HG02759 (cell line): ENCODE measurements at regions not wholly inside any gene's neighbourhood (a gene's known extent, or its start where the extent isn't known, plus 50 kb on each side); places are given as distances from the start of the nearest gene placed in this dataset.

ENCODE experiments used
- ATAC-seq: cut with Tn5 transposase; IDR thresholded peaks from one replicate; pipeline ENCODE4 v1.9.1; 2021; ENCODE audit warnings: mild to moderate bottlenecking, moderate library complexity; ENCODE audit not compliant: unreplicated experiment

DNA sequence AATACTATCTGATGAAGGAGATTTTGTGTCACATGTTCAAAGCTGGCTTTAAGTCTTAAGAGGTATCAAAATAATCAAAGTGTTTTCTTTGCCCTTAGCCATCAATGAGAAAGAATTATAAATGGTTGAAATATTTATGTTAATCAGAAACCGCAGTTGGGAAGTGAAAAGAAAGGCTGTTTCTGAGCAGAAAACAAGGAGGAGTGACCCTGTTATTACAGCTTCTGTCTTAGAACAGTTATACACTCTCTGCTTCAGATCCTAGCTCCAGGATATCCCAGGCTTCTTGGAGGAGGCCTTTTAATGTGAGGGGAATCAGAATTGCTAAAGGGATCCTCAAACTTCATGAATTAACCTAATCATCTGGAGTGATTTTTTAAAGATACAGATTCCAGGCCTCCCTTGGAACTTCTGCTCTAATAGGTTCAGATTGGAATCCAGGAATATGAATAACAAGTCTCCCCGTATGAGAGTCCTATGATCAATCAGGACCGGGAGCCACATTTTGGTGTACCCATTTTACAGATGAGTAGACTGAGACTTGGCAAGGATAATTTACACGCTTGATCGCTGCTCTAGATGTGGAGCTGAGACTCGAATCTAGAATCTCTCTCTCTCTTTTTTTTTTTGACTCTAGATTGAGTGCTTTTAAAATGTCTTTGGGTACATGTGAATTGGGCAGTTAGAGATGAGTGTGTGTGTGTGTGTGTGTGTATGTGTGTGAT, 50.8 kb upstream of the JAG1 start:
- no peak for ATAC-seq

DNA sequence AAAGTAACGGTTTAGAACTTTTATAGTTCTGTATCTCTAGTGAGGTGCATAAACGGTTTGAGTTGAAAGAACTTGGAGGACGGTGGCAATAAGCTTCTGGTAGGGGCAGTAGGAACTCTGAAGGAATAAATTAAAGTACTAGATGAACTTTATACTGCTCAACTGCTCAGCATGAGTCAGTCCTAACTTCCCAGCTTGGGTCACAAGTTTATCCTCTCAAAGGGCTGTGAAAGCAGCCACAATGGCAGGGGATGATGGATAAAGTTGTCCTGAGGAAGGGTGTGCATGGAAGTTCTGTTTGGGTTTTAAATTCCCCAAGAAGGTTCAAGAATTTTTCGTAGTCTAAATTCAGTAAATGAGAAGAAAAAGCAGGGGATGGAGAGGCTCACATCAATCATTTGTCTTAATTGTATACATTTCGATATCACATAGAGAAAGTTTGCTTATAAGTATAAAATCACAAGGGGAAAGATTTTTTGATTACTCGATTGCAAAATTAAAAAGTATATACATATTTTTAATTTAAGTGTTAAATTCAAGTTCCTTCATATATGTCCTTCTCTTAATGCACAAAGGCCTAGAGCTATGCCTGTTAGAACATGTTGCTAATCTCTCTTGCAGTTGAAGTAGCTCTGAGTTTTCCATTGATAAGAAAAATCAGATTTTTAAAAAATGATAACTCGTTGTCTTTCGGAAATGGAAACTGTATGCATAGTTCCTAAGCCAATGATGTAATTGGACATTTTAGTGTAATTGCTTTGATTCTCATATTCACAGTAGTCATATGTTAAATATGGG, 55.3 kb upstream of the JAG1 start:
- ATAC-seq: no peak

DNA sequence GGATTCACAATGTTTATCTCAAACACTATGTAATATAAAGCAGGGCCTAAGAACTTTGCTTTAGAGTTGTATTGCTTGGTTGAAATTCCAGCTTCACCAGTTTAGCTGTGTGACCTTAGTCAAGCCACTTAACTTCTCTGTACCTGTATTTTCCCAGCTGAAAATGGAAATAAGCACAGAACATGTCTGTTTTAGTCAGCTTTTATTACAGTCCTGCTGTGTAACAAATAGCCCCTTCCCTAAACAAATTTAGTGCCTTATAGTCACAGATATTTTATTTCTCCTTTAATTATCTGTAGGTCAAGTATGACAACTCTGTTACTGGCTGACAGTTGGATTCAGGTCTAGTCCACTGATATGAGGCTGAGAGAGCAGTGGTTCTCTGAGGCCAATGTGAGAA, 56.0 kb upstream of the JAG1 start:
- no peak for ATAC-seq

DNA sequence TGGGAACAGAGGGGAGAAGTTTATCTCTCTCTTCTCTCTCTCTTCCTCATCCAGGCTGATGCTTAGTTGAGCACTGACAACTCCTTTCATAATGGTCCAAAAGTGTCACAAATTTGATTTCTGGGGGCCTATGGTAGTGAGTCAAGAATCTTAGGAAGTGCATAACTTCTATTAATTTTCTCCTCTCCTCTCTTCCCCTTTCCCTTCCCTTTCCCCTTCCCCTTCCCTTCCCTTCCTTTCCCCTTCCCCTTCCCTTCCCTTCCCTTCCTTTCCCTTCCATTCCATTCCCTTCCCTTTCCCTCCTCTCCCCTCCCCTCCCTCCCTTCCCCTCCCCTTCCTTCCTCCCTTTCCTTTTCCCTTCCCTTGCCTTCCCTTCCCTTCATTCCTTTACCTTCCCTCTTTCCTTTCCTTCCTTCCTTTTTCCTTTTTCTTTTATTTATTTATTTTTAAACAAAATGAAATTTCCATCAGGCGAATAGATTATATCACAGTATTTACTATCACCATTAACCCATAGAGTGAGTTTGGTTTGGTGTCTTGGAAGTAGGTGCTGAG, 56.9 kb upstream of the JAG1 start:
- ATAC-seq: no peak

DNA sequence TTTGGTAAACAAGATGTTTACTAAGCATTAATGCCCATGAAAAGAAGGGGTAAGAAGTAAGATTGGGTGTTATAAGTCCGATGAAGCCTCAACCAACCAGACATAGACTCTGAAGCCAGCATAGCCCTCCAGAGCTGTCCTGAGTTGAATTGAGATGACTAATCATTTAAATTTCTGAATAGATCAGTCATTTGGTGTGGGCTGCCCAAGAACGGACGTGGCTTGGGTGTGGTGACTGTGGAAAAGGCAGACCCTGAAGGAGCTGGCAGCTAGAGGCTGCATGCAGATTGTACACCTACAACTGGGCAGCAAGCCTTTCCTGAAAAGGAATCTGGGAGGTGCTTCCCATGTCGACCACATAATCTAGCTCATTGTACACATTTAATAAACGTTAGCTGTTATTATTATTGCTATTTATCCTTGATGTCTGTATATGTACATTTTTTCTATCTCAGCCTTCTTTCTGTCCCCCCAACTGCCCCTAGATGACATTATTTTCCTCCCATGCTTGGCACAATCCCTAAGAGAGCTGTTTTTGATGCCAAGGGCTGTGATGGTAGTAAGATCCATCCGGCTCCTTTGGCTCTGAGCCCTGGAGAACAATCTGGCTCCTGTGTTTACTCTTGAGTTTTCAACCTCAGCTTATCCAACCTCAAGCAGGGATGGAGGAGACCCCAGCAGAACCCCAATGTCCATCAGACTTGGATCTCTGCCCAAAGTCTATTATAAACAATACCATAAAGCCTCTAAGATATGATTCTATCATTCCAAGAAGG, 57.6 kb upstream of the JAG1 start:
- no peak for ATAC-seq

DNA sequence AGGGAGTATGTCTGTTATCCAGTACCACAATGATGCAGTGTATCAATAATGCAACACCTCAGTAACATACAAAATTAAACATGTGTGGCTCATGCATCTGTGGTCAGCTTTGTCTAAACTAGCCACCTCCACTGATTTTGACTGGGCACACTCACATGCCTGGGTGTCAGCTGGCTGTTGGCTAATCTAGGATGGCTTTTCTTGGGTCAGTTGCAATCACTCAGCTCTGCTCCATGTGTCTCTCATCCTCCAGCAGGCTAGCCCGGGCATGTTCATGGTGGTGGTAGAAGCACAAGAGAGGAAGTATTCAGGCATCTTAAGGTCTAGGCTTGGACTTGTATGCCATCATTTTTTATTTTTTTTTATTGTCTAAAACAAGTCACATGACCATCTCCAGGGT, 59.3 kb upstream of the JAG1 start:
- no peak for ATAC-seq

DNA sequence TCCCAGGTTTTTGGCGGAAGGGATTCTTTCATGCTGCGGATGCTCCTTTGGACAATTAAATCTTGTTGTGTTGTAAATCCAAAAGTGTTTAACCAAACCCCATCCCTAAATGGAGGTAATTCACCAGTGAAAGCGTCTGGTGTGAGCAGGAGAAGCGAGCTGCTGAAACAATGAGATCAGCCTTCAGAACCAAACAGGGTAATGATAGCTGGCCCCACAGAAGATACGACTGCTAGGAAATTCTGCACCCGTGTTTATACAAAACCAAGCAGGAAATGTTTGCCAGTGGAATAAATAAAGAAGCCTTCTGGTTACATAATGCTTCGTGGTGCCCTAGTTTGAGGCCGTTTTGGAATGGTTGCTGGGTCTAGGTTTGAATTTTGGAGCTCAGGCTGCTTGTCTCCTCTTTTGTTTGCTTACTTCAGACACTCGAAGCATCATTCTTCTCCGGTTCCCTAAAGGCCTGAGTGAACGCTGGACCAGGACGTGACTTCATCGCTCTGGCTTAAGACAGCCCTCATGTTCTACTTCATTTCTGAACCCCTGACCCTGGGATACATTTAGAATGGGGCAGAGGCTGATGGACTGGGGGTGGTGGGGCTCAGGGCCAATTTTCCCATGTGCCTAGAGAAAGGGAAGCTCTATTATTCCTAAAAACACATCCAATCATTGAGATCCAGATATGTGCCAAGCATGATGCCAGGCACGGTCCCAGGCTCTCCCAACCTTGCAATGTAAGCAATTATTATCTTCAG, 61.6 kb upstream of the JAG1 start:
- ATAC-seq: no peak

DNA sequence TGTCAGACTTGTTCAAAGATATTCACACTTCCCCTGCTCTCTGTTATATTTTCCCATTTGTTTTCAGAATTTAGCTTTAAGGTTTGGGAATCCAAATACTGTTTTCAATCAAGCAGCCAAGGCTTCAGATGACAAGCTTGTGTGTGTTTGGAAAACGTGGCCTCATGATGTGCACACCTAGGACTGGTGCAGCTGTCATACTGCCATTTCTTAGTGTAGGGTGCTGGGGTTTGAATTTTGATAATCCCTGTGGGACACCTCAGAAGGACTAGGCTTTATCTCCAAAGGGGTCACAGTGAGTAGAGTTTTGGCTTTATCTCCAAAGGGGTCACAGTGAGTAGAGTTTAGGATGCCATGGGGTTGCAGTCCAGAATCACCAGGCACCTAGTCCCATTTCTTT, 65.3 kb upstream of the JAG1 start:
- ATAC-seq: no peak

DNA sequence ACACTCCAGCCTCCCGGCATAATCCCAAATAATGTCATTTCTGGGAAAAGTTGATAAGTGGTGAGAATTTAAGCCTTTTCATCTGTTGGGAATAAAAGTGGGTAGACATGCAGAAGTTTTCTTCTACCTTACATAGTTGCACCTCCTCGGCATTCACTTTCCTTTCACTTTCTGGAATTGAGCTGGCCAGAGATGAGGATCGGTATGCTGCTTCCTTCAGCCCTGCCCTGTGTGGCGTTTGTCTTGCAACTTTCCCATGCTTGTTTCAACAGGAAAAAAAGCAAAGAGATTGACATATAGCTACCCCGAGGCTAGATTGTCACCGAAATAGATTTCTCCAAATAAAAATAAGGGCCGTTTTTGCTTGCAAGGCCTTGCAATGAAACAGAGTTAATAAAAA, 65.8 kb upstream of the JAG1 start:
- ATAC-seq: no peak

DNA sequence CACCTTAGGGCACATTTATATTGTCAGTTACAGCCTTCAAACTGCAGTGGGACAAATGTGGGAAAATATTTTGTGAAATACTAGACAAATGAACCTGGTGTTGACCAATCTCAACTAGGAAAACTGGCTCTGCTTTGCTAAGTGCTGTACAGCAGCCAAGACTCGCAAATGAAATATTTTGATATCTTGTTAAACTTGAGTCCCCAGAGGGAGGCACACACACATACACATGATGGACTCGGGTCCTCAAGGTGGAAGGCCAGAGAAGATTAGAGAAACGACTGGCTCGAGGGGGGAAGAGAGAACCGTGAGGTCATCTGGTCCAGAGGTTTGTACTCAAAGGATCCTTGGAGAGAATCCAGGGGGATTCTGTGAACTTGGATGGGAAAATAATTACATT, 67.3 kb upstream of the JAG1 start:
- no peak for ATAC-seq

DNA sequence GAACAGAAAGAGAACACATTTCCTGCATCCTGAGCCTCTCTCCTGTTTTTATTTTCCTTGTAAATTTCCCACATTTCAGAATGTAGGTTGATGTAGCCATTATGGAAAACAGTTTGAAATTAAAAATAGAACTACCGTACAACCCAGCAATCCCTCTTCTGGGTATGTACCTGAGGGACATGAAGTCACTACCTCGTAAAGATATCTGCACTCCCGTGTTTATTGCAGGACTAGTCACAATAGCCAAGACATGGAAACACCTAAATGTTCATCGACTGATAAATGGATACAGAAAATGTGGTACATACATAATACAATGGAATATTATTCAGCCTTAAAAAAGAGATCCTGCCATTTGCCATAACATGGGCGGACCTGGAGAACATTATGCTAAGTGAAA, 72.0 kb upstream of the JAG1 start:
- ATAC-seq: no peak

DNA sequence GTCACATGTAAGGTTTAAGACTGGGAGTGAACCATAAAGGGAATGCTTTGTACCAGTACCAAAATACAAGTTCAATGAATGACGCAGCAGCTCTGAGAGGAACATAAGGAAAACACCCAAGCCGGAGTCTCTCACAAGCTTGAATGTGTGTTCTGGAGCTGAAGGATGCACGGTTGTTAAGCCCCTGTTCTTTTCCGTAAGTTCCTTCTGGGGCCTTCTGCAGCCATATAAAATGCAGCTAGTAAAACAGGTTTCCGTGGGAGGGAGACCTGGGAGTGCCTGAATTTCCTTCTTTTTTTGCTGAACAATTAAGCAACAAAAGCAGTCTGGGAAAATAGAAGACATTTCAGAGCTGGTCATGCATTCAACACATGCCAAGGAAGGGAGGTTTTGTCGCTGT, 73.2 kb upstream of the JAG1 start:
- ATAC-seq: no peak

DNA sequence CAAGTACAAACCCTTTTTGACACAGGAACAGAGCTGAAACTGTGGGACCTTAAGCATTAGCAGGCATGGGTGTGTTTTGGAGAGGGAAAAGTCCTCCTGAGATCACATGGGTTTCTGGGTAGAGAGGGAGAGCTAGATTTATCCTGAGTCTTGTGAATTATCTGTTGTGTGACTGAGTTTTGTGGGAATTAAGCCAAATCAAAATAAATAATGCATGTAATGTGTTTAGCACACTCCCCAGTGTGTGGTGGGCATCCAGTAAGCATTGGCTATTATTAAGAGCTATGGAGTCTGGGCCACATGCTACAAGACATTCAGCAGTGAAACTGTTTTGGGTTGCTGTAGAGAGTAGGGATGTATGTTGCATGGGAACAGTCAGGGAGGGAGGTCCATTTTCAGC, 75.3 kb upstream of the JAG1 start:
- no peak for ATAC-seq

DNA sequence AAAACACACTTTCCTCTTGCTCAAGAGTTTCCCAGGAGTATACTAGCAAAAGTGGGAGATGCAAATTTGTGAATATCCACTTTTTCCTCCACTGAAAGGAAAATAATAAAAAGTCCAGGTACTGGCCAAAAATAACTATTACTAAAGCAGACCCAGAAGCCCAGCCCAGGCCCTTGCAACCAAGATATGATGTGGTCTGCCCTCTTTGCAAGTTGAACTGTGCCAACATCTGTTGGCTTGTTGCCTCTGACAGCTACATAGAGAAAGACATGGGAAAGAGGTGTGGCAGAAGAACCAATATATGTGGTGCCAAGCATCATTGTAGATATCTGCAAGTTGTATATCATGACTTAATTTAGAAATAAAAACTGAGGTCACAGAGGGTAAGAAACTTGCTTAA, 78.4 kb upstream of the JAG1 start:
- no peak for ATAC-seq

DNA sequence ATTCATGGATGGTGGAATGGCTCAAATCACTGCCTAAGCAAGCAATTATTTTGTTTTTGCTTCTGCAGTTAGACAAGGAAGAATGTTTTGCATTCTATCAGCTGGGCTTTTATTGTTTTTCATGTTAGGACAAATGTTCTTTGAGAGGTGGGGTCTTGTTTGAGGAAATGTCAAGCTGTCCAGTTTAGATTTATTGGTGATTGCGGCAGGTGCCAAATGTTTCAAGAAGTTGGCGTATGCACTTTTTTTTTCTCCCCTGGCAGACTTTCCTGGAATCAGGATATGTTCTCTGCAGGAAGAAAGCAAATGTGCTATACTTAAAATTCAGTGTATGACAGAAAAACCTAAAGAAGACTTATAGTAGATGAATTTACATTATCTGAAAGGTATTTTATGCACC, 81.0 kb upstream of the JAG1 start:
- no peak for ATAC-seq

DNA sequence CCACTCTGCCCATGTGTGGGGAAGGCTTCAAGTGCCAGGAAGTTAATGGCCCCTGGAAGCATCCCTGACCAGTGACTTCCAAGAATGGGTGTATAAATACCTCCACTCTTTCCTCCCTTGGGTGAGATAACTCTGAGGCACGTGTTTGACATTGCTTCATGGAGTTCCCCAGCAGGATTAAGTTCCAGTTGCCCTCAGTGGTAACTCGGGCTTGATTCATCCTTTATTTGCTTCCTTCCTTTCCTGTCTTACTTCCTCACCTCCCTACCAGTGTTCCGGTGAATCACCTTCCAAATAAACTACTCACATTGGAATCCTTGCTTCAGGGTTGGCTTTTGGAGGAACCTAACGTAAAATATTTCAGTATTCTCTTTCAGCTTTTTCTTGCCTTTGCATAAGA, 84.6 kb upstream of the JAG1 start:
- no peak for ATAC-seq

DNA sequence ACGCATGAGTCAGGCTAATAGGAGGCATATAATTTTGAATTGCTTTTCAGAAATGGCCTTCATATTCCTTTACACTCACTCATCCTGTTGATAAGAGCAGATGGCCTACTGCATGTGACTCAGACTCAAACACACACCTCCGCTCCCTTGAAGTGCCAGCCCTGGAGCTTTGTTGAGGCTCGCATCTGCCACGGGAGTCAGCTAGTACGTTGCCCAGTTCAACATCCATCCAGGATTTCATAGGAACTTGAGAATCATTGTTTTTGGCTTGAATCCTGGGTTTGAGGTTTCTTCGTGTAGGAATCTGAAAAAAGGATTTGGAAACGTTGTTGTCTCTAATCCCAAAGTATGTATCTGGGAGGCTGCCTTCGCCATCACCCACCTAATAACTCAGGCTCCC, 87.4 kb upstream of the JAG1 start:
- no peak for ATAC-seq

DNA sequence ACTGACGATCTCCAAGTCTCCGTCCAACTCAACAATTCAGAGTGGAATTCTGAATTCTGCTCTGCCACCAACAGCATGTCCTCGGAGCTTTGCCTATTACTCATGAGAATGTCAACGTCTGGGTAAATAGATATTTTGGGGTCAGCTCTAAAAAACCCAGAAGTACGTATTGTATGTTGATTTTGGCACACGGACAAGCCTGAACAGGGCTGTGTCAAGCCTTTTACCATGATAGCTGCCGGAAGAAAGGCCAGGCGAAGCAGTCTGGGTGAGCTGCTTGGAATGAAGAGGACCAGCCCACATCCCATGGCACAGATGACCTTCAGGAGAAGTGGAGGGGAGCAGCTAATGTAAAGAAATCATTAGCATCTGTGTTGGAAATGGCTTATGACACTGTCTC, 88.0 kb upstream of the JAG1 start:
- no peak for ATAC-seq

DNA sequence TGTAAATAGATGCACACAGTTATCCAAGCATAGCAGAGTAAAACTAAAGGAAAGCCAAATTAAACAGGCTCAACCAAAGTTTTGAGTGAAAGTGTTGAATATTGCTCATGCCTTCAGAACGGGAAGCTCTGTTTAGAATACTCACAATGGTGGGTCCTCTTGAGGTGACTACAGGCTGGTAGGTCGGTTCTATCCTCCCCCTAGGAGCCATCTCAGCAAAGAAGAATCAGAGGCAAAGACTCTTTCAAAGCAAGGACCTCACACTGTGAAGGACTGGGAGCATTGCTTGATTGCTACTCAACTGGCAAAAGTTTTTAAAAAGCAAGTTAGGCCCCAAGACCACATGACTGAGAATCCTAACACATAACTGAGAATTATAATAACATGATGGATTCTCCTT, 88.4 kb upstream of the JAG1 start:
- no peak for ATAC-seq

DNA sequence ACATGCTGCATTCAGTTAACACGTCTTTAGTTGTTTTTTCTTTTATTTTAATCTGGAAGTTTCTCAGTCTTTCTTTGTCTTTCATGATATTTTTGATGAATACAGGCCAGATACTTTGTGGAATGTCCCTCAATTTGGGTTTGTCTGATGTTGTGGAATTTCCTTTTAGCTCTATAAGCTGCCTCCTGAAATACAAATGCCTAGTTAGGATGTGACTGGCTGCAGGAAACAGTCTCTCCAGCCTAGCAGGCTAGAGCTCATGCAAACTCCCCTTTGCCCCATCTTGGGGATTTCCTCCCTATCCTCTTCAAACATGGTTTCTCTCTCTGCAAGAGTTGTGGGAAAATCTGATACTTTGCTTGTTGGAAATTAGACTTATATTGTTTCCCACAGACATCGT, 89.3 kb upstream of the JAG1 start:
- ATAC-seq: no peak

DNA sequence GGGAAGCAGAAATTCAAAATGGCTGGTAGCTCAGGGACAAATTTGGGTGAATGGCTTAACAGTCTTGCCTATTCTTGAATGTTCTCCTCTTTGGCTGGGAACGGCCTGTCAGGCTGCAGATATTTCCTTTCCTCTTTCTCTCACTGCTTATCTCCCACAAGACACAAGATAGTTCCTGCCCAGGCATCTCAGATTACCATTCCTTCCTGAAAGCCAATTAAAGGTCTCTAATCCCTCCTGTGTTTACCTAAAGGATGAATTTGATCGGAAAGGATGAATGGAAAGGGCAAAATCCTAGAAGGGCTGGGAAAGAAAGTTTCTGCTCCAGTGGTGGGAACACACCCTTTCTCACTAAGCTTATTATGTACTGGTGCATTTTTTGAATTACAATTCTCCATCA, 95.9 kb upstream of the JAG1 start:
- ATAC-seq: no peak
